ENCODE measurements at regions not wholly inside any gene's neighbourhood (a gene's known extent, or its start where the extent isn't known, plus 50 kb on each side); places are given as distances from the start of the nearest gene placed in this dataset.

- TF ChIP-seq CTCF (IDR thresholded peaks at IDR 0.05; ENCODE audit: low read depth, low read length): no peak
- DNase-seq (ENCODE audit: low read depth, low spot score): no peak
- H3K4me3 ChIP-seq (ENCODE audit: low read depth, low read length): no peak overlapping the region
- in situ Hi-C loops (cut with HindIII; ENCODE audit: low sequenced_read_pairs): no loop called here
Observed at GRCh38 chr20:60170116-60170515, 211.9 kb downstream of the CDH26 start.

- DNase-seq (ENCODE audit: low read depth, low spot score): no peak
- TF ChIP-seq CTCF (IDR thresholded peaks at IDR 0.05; ENCODE audit: low read depth, low read length): no peak
- H3K4me3 ChIP-seq (ENCODE audit: low read depth, low read length): no peak overlapping the region
- in situ Hi-C loops (cut with HindIII; ENCODE audit: low sequenced_read_pairs): no loop called here
Observed at GRCh38 chr20:60171313-60171712, 213.1 kb downstream of the CDH26 start.

- in situ Hi-C loops (cut with HindIII; ENCODE audit: low sequenced_read_pairs): no loop called here
- H3K4me3 ChIP-seq (ENCODE audit: low read depth, low read length): no peak overlapping the region
- no peak for DNase-seq (ENCODE audit: low read depth, low spot score)
- TF ChIP-seq CTCF (IDR thresholded peaks at IDR 0.05; ENCODE audit: low read depth, low read length): no peak
Observed at GRCh38 chr20:60171738-60172137, 213.5 kb downstream of the CDH26 start.

- TF ChIP-seq CTCF (IDR thresholded peaks at IDR 0.05; ENCODE audit: low read depth, low read length): no peak
- no peak overlapping the region for H3K4me3 ChIP-seq (ENCODE audit: low read depth, low read length)
- no peak for DNase-seq (ENCODE audit: low read depth, low spot score)
- in situ Hi-C loops (cut with HindIII; ENCODE audit: low sequenced_read_pairs): no loop called here
Observed at GRCh38 chr20:60172346-60172984, 214.2 kb downstream of the CDH26 start.

- in situ Hi-C loops (cut with HindIII; ENCODE audit: low sequenced_read_pairs): no loop called here
- no peak for TF ChIP-seq CTCF (IDR thresholded peaks at IDR 0.05; ENCODE audit: low read depth, low read length)
- no peak overlapping the region for H3K4me3 ChIP-seq (ENCODE audit: low read depth, low read length)
- DNase-seq (ENCODE audit: low read depth, low spot score): no peak
Observed at GRCh38 chr20:60177080-60177479, 218.9 kb downstream of the CDH26 start.

- no peak for TF ChIP-seq CTCF (IDR thresholded peaks at IDR 0.05; ENCODE audit: low read depth, low read length)
- DNase-seq (ENCODE audit: low read depth, low spot score): no peak
- H3K4me3 ChIP-seq (ENCODE audit: low read depth, low read length): no peak overlapping the region
- in situ Hi-C loops (cut with HindIII; ENCODE audit: low sequenced_read_pairs): no loop called here
Observed at GRCh38 chr20:60180986-60181385, 222.8 kb downstream of the CDH26 start.
